SH-SY5Y (cell line): ENCODE measurements at regions not wholly inside any gene's neighbourhood (a gene's known extent, or its start where the extent isn't known, plus 50 kb on each side); places are given as distances from the start of the nearest gene placed in this dataset.

Source experiments
- GATA2 ChIP-seq: IDR thresholded peaks from 2 replicates; pipeline ENCODE4 v1.6.1; 2011; ENCODE audit warnings: mild to moderate bottlenecking, low read depth, low read length
- GATA3 ChIP-seq: IDR thresholded peaks from 2 replicates; pipeline ENCODE4 v1.6.1; 2011; ENCODE audit warnings: low read depth, mild to moderate bottlenecking, low read length, moderate library complexity

- no peak for TF ChIP-seq GATA2
- TF ChIP-seq GATA3, result no peak
These were observed 145.7 kb upstream of the MYCN start for GRCh38 chr2:15794608-15795134.

GRCh38 chr2:15795426-15795825 lies 144.9 kb upstream of the MYCN start:
- TF ChIP-seq GATA2, result no peak
- no peak for TF ChIP-seq GATA3

- TF ChIP-seq GATA3 (no peak), GATA2 (no peak)
These were observed 144.0 kb upstream of the MYCN start for GRCh38 chr2:15796167-15796942.

- TF ChIP-seq GATA2 (no peak), GATA3 (no peak)
These were observed 143.0 kb upstream of the MYCN start for GRCh38 chr2:15797231-15797938.

GRCh38 chr2:15797939-15798281 lies 142.4 kb upstream of the MYCN start:
- TF ChIP-seq GATA3 (no peak), GATA2 (no peak)

- TF ChIP-seq GATA3 (no peak), GATA2 (no peak)
These were observed 141.5 kb upstream of the MYCN start for GRCh38 chr2:15798701-15799431.

DNA sequence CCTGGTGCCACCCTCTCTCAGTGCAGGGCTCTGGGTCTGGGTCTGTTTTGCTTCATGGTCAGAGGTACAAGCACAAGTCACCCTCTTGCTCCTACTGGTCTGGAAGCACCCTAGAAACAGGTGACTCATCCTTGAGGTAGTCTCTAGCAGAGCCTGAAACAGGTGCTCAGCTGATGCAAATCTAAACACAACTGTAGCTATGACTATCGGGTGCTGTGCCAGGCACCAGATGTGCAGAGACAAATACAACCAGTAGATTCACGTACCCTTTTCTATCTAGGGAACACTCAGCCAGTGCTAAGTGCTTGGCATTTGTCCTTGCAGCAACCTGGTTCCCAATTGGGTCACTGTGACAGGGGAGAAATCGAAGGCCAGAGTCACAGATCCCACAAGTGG lies 140.9 kb upstream of the MYCN start:
- TF ChIP-seq GATA2 (no peak), GATA3 (no peak)

DNA sequence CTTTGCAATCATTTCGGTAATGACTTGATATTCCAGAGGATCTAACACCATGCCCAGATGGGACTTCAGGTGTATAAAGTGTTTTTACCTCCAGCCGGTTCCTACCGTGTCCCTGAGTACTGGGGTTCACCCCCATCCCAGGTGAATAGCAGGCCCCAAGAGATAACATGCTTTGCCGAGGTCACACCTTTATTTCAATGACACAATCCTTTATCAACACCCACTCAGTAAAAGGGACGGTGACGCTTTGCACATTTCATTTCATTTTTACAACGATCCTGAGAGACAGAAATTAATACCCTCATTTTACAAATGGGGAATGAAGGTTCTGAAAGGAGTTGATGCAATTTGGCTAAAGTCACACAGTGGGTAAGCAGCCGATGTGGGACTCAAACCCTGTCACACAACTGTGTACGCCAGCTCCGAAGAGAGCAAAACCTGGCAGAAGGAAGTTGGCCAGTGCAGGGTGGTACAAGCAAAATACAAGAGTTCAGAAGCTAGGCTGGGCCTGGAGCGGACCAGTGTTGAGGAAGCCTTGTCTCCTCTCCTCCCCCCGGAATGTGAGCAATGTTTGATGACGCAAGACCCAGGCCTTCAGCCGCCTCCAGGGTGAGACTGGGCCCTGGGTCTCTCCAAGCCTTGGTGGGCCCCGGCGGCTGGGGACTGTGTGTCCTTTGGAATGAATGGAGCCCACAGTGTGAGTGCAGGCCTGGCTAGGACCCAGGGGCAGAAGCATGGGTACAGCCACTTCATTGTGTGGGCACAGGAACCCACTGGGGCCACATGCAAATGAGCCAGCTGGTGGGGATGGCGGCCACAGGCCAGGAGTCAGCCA lies 139.6 kb upstream of the MYCN start:
- TF ChIP-seq GATA2 (no peak), GATA3 (no peak)

- TF ChIP-seq GATA3 (no peak), GATA2 (no peak)
These were observed 138.9 kb upstream of the MYCN start for GRCh38 chr2:15801439-15801838.

- TF ChIP-seq GATA2, result no peak
- TF ChIP-seq GATA3, result no peak
These were observed 138.4 kb upstream of the MYCN start for GRCh38 chr2:15801904-15802303.

- TF ChIP-seq GATA2, result no peak
- no peak for TF ChIP-seq GATA3
These were observed 137.4 kb upstream of the MYCN start for GRCh38 chr2:15802657-15803542.

- TF ChIP-seq GATA2, result no peak
- no peak for TF ChIP-seq GATA3
These were observed 136.7 kb upstream of the MYCN start for GRCh38 chr2:15803543-15804245.

DNA sequence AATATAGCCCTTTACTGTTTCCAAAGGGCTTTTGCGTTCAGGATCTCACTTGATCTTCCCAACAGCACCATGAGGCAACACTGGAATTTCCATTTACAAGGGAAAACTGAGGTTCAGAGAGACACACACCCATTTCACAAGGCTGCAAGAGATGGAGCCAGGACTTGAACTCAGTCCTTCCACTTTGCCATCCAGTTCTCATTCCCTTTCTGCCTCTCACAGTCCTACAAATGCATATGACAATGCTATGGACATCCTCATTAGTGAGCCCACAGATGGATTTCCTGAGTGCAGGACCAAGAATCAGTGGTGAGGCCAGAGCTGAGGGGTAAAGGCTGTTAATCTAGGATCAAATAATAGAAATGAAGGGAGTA lies 136.1 kb upstream of the MYCN start:
- no peak for TF ChIP-seq GATA3
